ENCODE measurements at regions not wholly inside any gene's neighbourhood (a gene's known extent, or its start where the extent isn't known, plus 50 kb on each side); places are given as distances from the start of the nearest gene placed in this dataset.
"Not testable (repeated sequence)": the region's sequence is repeated elsewhere in the genome, so short reads cannot be mapped to it uniquely, and the experiment has no call there.

DNA sequence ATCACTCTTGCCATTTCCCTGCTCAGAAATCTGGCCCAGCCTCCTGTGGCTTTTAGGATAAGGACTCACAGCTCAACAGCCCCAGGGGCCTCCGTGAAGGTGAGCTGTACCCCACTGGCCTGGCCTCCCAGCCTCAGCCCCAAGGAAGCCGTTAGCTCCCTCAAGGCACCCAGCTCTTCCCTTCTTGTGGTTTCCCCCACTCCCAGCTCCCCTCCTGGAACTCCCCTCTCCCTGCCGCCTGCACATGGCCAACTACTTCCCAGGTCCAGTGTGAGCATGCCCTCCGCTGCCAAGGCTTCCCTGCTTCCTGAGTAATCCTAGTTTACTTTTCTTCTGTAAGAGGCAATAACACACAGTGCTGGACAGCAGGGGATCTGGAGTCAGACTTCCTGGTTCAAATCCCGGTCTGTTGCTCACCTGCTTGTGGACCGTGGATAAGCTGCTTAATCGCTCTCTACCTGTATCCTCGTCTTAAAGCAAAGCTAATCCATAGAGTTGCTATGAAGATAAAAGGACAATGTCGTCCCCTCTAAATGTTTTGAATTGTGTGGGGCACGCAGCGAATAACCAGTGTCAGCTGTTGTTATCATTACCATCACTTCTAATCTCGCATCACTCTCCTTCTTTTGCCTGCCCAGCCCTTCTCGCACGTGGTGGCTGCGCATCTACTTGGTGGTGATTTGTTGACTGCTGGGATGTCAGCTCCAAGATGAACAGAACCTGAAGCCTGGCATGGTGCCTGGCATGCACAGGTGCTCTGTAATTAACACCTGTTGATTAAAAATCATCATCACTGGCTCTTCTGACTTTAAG, 86.6 kb downstream of the C5orf15 start:
- no peak for DNase-seq (ENCODE audit: low read depth in 2 of 2)

DNA sequence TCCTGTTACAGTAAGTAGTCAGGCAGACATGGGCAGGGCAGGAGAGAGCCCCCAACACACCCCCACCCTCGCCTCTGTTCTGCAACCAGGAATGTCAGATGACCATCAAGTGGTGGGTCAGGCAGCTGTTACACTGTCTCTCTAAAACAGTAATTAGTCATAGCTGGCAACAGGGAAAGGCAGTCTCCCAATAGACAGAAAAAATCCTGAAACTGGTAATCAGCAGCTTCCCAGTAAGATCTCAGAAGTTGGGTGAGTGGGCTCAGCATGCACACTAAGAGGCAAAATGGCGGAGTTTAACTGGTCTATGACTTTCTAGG, 90.2 kb downstream of the C5orf15 start:
- DNase-seq (ENCODE audit: low read depth in 2 of 2) = no peak

- DNase-seq (ENCODE audit: low read depth in 2 of 2) = no peak
Observed at GRCh38 chr5:133877351-133878235, 90.8 kb downstream of the C5orf15 start.

- DNase-seq (ENCODE audit: low read depth in 2 of 2) = no peak
Observed at GRCh38 chr5:133876266-133876665, 92.2 kb downstream of the C5orf15 start.

DNA sequence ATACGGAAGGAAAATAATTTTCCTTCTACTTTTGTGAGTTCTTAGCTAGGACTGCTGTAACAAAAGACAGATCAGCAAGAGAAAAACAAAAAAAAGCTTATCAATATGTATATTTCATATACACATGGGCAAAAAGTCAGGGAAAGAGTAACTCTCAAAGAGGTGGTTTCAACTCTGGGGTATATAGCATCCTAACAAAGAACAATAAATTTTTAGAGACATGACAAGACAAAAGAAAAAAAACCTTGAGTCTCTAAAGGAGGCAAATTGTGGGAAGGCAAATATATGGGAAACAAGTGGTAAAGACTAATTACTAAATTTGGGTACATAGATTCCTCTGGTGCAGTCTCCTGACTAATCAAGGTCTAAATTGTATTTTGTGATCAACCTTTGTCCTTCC, 93.2 kb downstream of the C5orf15 start:
- DNase-seq (ENCODE audit: low read depth in 2 of 2) = no peak

GRCh38 chr5:133873449-133873848, 95.0 kb downstream of the C5orf15 start:
- no peak for DNase-seq (ENCODE audit: low read depth in 2 of 2)

GRCh38 chr5:133870661-133871060, 97.8 kb downstream of the C5orf15 start:
- no peak for DNase-seq (ENCODE audit: low read depth in 2 of 2)

DNA sequence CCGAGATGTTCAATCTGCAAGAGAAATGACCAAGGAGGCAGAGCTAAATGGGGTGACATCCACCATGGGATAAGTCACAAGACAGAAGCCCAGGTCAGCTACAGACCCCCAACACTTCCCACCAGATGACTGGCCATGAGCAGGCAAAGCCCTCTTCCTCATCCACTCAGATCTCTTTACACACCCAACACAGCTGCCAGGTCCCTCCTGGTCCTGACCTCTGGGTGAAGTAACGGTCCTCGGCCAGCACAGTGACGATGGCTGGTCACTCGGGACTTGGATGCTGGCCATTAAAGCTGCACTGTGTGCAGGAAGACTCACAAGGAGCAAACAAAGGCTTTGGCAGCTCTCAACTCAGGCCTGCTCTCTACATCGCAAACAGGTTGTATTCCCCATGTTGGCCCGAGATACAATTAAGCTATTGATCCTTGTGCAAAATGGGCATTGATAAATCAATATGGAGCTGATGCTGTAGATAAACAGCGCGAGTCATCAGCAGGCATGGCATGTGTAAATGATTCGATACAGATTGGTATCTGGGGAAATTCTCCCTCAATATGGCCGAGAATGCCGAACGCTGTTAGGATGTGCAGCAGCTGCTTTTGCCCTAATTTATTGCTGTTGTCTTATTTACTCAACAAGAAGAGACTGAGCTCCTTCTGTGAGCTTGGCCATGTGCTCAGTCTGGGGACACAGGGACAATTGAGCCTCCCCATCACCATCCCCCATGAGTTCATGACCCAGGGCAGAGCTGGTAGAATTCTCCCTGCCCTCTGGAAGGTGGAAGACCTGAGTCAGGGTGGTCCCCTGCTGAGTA, 98.7 kb downstream of the C5orf15 start:
- DNase-seq (ENCODE audit: low read depth in 2 of 2) = no peak

DNA sequence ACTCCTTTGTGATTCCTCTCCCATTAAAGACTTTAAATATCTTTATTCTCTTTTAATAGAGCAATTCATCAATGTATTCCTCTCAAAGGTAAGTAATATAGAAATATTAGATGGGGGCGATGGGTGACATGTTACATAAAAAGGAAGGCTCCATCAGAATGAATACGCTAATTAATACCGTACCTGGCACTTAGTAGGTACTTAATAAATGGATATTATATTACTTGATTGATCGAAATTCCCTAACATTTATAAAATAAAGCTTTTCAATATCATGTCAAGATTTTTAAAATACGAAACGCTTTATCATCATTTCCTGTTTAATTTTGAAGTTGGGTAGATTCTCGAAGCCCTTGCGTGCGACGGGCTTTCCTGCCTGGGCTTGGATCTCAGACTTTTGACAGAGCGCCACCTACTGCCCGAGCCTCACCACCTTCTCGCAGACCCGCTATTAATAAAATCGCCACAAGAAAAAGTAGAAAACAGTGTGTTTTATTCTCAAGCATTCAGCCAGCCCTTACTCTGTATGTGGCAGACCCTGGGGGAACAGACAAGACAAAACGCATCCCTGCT, 99.4 kb downstream of the C5orf15 start:
- peak; percentile 27 to 44 for DNase-seq (ENCODE audit: low read depth in 2 of 2)

DNA sequence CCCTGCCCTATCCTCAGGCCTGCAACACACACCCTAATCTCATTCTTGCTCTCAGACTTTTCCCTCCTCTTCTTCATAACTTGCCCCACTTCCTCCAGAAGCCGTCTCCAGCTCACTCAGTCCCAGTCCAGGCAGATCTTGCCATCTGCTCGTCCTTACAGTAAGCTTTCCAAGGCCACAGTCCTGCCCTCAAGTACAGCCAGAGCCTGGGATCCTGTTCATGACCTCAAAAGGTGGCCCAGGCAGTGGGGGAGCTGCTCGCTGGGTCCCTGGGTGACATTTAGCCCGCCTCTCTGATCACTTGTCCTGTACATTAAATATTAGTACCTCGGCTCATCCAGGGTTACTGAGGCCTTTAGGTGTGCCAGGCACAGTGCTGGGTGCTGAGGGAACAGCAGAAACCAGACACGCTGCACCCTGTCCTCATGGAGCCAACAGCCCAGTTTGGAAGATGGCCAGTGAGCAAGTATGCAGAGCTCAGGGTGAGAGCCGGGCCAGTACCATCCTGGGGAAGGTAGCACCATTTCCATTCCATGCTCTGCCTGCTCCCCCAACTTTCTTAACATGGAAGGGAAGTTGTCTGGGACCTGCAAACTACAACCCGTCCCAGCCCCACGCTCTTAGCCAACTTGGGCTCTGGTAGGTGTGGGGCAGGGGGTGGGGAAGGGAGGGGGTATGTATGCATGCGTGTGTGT, 100.4 kb downstream of the C5orf15 start:
- DNase-seq (ENCODE audit: low read depth in 2 of 2) = no peak

- DNase-seq (ENCODE audit: low read depth in 2 of 2) = no peak
Observed at GRCh38 chr5:133867341-133867740, 101.1 kb downstream of the C5orf15 start.

- DNase-seq (ENCODE audit: low read depth in 2 of 2) = no peak
Observed at GRCh38 chr5:133866903-133867245, 101.6 kb downstream of the C5orf15 start.

GRCh38 chr5:133866160-133866902, 102.1 kb downstream of the C5orf15 start:
- DNase-seq (ENCODE audit: low read depth in 2 of 2) = no peak

DNA sequence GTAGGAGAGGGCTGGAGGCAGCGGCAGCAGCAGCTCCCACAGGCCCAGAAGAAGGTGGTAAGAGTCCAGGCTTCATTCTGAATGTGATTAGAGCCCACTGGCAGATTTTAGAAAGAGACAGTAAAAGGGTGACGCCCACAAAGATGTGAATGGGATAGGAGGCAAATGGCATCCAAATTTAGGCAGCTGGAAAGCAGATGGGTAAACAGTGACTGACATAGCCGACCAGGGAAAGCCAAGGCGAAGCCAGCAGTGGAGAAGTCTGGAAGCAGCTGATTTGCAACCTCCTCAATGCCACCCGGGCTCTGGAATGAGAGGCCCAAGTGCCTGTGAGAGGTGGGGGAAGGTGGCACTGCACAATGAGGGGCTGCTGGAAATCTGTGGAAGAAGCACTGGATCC, 103.3 kb downstream of the C5orf15 start:
- DNase-seq (ENCODE audit: low read depth in 2 of 2) = no peak

- DNase-seq (ENCODE audit: low read depth in 2 of 2) = no peak
Observed at GRCh38 chr5:133864711-133865110, 103.7 kb downstream of the C5orf15 start.

DNA sequence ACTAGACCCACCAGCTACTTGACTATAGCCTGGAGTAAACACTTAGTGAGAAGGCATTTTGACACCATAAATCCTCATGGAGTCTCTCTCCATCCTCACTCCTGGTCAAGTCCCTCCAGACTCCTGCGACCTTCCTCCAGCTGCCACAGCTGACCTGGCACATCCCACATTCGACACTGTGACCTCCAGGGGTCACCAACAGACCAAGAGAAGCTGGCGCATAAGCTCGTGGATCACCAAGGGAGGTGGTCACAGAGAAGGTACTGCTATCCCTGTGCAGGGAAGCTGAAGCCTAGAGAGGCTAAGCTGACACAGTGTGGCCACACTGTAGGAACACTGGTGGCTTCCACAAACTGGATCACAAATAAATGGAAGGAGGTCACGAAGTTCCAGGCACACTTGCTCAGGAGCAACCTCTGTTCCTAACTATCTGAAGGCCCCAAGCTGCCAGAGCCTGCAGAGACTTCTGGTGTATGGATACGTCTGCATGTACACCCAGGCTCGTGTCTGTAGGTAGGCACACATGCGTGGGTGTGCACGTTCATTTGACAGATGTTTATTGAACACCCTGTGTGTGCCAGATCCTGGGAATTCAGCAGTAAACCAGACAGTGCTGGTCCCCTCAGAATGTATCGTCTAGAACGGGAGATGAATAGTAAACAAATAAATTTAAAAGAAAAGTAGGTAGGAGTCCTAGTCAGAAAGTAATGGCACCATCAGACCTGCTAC, 104.4 kb downstream of the C5orf15 start:
- DNase-seq (ENCODE audit: low read depth in 2 of 2) = no peak

GRCh38 chr5:133861161-133861737, 107.2 kb downstream of the C5orf15 start:
- no peak for DNase-seq (ENCODE audit: low read depth in 2 of 2)

DNA sequence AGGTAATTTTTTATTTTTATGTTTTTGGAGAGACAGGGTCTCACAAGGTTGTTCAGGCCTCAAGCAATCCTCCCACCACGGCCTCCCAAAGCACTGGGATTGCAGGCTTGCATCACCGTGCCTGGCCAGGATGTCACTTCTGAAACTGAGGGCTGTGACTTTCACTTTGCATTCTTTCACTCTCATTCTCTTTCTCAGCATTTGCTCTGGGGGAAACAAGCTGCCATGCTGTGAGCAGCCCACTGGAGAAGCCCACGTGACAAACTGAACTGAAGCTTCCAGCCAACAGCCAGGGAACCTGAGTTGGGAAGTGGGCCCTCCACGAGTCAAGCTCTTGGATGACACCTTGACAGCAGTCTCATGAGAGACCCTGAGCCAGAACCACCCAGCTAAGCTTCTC, 109.4 kb downstream of the C5orf15 start:
- no peak for DNase-seq (ENCODE audit: low read depth in 2 of 2)

DNA sequence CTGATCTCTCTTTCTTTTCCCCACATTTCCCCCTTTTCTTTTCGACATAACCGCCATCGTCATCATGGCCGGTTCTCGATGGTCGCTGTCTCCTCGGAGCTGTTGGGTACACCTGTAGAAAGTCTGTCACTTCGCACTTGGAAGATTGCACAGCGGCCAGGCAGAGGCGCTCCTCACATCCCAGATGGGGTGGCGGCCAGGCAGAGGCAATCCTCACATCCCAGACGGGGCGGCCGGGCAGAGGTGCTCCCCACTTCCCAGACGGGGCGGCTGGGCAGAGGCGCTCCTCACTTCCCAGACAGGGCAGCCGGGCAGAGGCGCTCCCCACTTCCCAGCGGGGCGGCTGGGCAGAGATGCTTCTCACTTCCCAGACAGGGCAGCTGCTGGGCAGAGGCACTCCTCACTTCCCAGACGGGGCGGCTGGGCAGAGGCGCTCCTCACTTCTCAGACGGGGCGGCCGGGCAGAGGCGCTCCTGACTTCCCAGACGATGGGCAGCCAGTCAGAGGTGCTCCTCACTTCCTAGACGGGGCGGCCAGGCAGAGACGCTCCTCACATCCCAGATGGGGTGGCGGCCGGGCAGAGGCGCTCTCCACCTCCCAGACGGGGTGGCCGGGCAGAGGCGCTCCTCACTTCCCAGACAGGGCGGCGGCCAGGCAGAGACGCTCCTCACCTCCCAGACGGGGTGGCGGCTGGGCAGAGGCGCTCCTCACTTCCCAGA, 110.7 kb downstream of the C5orf15 start:
- not testable (repeated sequence) for DNase-seq (ENCODE audit: low read depth in 2 of 2)

Measured in stimulated activated CD8-positive, alpha-beta memory T cell treated with anti-CD3 and anti-CD28 coated beads, Interleukin-7, amount 100 ng/mL, for 1 hour (primary cell).